ENCODE measurements at regions not wholly inside any gene's neighbourhood (a gene's known extent, or its start where the extent isn't known, plus 50 kb on each side); places are given as distances from the start of the nearest gene placed in this dataset.

GRCh38 chr3:144121661-144122060, 150.0 kb downstream of the DIPK2A start:
- Histone ChIP-seq H3K4me1 (ENCODE audit: insufficient read depth, low read length) (peaks cover 3% of the 10 kb centered on the region; the same call in 1 of the 2 replicates), H3K4me2 (ENCODE audit: insufficient read depth, insufficient read length, low read length) (no peak overlapping the region), H3K9me3 (ENCODE audit: control insufficient read depth, low read depth, low read length) (no peaks in the 10 kb centered on the region), H2BK120ac (ENCODE audit: low read depth, low read length, poor library complexity, severe bottlenecking) (no peak overlapping the region), H3K23me2 (ENCODE audit: insufficient read length, low read depth, low read length, poor library complexity, severe bottlenecking) (no peaks in the 10 kb centered on the region), H3K79me2 (ENCODE audit: insufficient read depth, low read length) (no peaks in the 10 kb centered on the region), H2BK5ac (ENCODE audit: insufficient read length, low read length) (no peak overlapping the region), H2AFZ (ENCODE audit: low read length) (no peak overlapping the region), H4K5ac (ENCODE audit: insufficient read length, low read depth, low read length) (no peak overlapping the region), H2AK5ac (ENCODE audit: insufficient read length, low read length) (no peak overlapping the region), H3K9ac (ENCODE audit: extremely low read depth, insufficient read length, low read length) (no peak overlapping the region), H2BK15ac (ENCODE audit: low read depth, low read length) (no peak overlapping the region), H3K79me1 (ENCODE audit: insufficient read depth, low read depth, low read length, poor library complexity, severe bottlenecking) (no peaks in the 10 kb centered on the region), H3K56ac (ENCODE audit: insufficient read length, low read depth, low read length) (no peak overlapping the region), H3K14ac (ENCODE audit: insufficient read depth, low read length) (no peak overlapping the region), H2BK12ac (ENCODE audit: insufficient read length, low read depth, low read length) (no peak overlapping the region), H3K4ac (ENCODE audit: low read depth, low read length) (no peak overlapping the region), H3K23ac (ENCODE audit: insufficient read length, low read depth, low read length) (no peak overlapping the region), H4K91ac (ENCODE audit: insufficient read length, low read depth, low read length) (no peak overlapping the region), H3K18ac (ENCODE audit: insufficient read length, low read depth, low read length) (no peak overlapping the region), H4K20me1 (ENCODE audit: control insufficient read depth, insufficient read depth, insufficient read length) (no peaks in the 10 kb centered on the region), H3K27me3 (ENCODE audit: insufficient read depth, low read length) (no peaks in the 10 kb centered on the region), H3K27ac (ENCODE audit: insufficient read length, low read depth, low read length) (no peak overlapping the region), H2BK20ac (ENCODE audit: low read depth, low read length, poor library complexity, severe bottlenecking) (no peak overlapping the region), H3T11ph (ENCODE audit: low read length) (no peak overlapping the region), H4K8ac (replicated peaks; ENCODE audit: insufficient read length, low read depth, low read length) (no peak overlapping the region)
- no peaks in the 10 kb centered on the region for H3K27me3 Mint-ChIP-seq (ENCODE audit: low read depth)
- H3K4me3 Mint-ChIP-seq: no peak overlapping the region
- no peak for DNase-seq
- peaks cover 4 to 10% of the 10 kb centered on the region in 2 experiments; a peak in 4 of 5 replicates for H3K9me3 Mint-ChIP-seq
- H3K36me3 Mint-ChIP-seq (ENCODE audit: insufficient read depth in 1 of 3, low read depth in 3 of 3): peaks cover 0 to 15% (median 0%) of the 10 kb centered on the region in 3 experiments; a peak in 2 of 7 replicates
- TF ChIP-seq, protein P1, sequence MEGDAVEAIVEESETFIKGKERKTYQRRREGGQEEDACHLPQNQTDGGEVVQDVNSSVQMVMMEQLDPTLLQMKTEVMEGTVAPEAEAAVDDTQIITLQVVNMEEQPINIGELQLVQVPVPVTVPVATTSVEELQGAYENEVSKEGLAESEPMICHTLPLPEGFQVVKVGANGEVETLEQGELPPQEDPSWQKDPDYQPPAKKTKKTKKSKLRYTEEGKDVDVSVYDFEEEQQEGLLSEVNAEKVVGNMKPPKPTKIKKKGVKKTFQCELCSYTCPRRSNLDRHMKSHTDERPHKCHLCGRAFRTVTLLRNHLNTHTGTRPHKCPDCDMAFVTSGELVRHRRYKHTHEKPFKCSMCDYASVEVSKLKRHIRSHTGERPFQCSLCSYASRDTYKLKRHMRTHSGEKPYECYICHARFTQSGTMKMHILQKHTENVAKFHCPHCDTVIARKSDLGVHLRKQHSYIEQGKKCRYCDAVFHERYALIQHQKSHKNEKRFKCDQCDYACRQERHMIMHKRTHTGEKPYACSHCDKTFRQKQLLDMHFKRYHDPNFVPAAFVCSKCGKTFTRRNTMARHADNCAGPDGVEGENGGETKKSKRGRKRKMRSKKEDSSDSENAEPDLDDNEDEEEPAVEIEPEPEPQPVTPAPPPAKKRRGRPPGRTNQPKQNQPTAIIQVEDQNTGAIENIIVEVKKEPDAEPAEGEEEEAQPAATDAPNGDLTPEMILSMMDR (conservative IDR thresholded peaks at IDR 0.05): no peak
- H3K4me1 Mint-ChIP-seq: peaks cover 18 to 23% of the 10 kb centered on the region in 2 experiments
- H3K27ac Mint-ChIP-seq: no peak overlapping the region; a peak in 1 of 7 replicates

Measured in H9 (cell line).